Activated B cell treated with CpG ODN at 0.5 μM for 24 hours (primary cell): ENCODE measurements at regions not wholly inside any gene's neighbourhood (a gene's known extent, or its start where the extent isn't known, plus 50 kb on each side); places are given as distances from the start of the nearest gene placed in this dataset.
"Not testable (repeated sequence)": the region's sequence is repeated elsewhere in the genome, so short reads cannot be mapped to it uniquely, and the experiment has no call there.

ENCODE experiments used
- ATAC-seq: fragments of 200-7000 bp; cut with Tn5 transposase; one replicate; pipeline ENCODE4 v1.10.0; 2021; ENCODE audit warnings: low read depth, mild to moderate bottlenecking, moderate library complexity
- CTCF ChIA-PET: fragments of 350-600 bp; sonication (Branson Sonifier 250); formaldehyde crosslinking; loops from one replicate; lab custom pipeline; 2021; ENCODE audit warnings: antibody characterized with exemption; lab: Charles Lee
- POLR2A ChIA-PET: fragments of 350-600 bp; sonication (Branson Sonifier 250); formaldehyde crosslinking; loops from one replicate; lab custom pipeline; 2021; ENCODE audit warnings: antibody characterized with exemption; lab: Charles Lee
- DNase-seq: peaks from one replicate; pipeline ENCODE4 v3.0.0; 2022
- H3K27ac Mint-ChIP-seq: one replicate; pipeline ENCODE4 v1.8.0; 2020; ENCODE audit warnings: mixed read lengths
- H3K27me3 Mint-ChIP-seq: one replicate; pipeline ENCODE4 v1.8.0; 2021; ENCODE audit warnings: mixed read lengths
- H3K36me3 Mint-ChIP-seq: one replicate; pipeline ENCODE4 v1.8.0; 2021; ENCODE audit warnings: low read depth, mixed read lengths
- H3K4me1 Mint-ChIP-seq: one replicate; pipeline ENCODE4 v1.8.0; 2021; ENCODE audit warnings: mixed read lengths
- H3K4me3 Mint-ChIP-seq: one replicate; pipeline ENCODE4 v1.8.0; 2020; ENCODE audit warnings: mild to moderate bottlenecking, mixed read lengths
- H3K9me3 Mint-ChIP-seq: one replicate; pipeline ENCODE4 v1.8.0; 2020; ENCODE audit warnings: mixed read lengths
- intact Hi-C: fragments of 100-400 bp; cut with micrococcal nuclease; formaldehyde crosslinking; loops from one replicate; pipeline ENCODE4 v1.15.1; 2024
- TF ChIP-seq, protein P1 (sequence below): fragments of 200-600 bp; IDR thresholded peaks from one replicate; pipeline ENCODE4 v1.8.0; 2022; ENCODE audit warnings: antibody characterized with exemption, mild to moderate bottlenecking

DNA sequence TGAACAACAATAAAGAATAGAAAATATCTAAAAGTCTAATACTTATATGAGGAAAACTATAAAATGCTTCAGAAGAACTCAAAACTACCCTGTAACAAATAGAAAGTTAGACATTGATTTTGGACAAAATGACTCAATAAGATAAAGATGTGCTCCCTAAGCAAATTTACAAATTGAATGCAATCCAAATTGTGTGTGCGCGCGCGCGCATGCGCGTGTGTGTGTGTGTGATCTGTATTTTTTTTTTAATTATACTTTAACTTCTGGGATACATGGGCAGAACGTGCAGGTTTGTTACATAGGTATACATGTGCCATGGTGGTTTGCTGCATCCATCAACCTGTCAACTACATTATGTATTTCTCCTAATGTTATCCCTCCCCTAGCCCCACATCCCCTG lies 320.8 kb upstream of the INTU start:
- no peak for DNase-seq
- ATAC-seq = no peak
- Mint-ChIP-seq H3K4me3 (no peak overlapping the region), H3K4me1 (no peaks in the 10 kb centered on the region), H3K36me3 (no peaks in the 10 kb centered on the region), H3K27me3 (no peaks in the 10 kb centered on the region), H3K27ac (no peak overlapping the region), H3K9me3 (peaks cover 27% of the 10 kb centered on the region)
- TF ChIP-seq, protein P1, sequence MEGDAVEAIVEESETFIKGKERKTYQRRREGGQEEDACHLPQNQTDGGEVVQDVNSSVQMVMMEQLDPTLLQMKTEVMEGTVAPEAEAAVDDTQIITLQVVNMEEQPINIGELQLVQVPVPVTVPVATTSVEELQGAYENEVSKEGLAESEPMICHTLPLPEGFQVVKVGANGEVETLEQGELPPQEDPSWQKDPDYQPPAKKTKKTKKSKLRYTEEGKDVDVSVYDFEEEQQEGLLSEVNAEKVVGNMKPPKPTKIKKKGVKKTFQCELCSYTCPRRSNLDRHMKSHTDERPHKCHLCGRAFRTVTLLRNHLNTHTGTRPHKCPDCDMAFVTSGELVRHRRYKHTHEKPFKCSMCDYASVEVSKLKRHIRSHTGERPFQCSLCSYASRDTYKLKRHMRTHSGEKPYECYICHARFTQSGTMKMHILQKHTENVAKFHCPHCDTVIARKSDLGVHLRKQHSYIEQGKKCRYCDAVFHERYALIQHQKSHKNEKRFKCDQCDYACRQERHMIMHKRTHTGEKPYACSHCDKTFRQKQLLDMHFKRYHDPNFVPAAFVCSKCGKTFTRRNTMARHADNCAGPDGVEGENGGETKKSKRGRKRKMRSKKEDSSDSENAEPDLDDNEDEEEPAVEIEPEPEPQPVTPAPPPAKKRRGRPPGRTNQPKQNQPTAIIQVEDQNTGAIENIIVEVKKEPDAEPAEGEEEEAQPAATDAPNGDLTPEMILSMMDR = no peak
- intact Hi-C loops = no loop called here
- ChIA-PET POLR2A (no interaction called here), CTCF (no interaction called here)

DNA sequence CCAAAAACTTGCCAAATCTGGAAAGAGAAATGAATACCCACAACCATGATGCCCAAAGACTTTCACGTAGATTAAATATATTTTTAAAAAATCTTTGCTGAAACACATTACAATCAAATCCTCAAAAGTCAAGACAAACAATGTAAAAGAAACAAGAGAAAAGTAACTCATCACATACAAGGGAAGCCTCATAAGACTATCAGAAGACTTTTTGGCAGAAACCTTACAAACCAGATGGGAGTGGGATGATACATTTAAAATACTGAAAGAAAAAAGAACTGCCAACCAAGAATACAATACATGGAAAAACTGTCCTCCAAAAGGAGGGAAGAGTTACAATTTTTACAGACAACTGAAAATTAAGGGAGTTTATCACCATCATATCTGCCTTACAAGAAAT lies 319.0 kb upstream of the INTU start:
- H3K4me3 Mint-ChIP-seq = no peak overlapping the region
- intact Hi-C loops = no loop called here
- H3K9me3 Mint-ChIP-seq = peaks cover 29% of the 10 kb centered on the region
- ChIA-PET CTCF (no interaction called here), POLR2A (no interaction called here)
- no peak overlapping the region for H3K27ac Mint-ChIP-seq
- TF ChIP-seq, protein P1 = no peak
- H3K4me1 Mint-ChIP-seq = no peaks in the 10 kb centered on the region
- no peaks in the 10 kb centered on the region for H3K36me3 Mint-ChIP-seq
- DNase-seq = no peak
- H3K27me3 Mint-ChIP-seq = no peaks in the 10 kb centered on the region
- ATAC-seq = no peak

DNA sequence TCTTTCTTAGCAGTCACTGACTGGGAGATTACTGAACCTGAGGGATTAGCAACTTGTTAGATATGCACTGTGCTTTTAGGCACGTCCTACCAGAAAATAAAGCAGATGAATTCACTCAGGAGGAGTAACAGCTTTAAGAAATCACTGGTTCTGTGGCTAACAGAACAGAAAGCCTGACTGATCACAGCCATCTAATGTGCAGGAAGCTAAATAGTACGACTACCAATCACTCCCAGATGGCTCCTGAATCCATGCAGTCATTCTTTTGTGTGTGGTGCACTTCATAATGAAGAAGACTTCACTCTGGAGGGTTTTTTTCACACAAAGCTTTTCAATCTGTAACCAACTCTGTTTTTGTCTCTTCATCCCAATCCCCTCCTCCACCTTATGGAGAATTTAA lies 305.3 kb upstream of the INTU start:
- H3K4me3 Mint-ChIP-seq = no peak overlapping the region
- ATAC-seq = no peak
- intact Hi-C loops = no loop called here
- no peaks in the 10 kb centered on the region for H3K27me3 Mint-ChIP-seq
- TF ChIP-seq, protein P1 = no peak
- no peaks in the 10 kb centered on the region for H3K36me3 Mint-ChIP-seq
- H3K27ac Mint-ChIP-seq = no peak overlapping the region
- CTCF ChIA-PET = no interaction called here
- POLR2A ChIA-PET = no interaction called here
- peaks cover 7% of the 10 kb centered on the region for H3K9me3 Mint-ChIP-seq
- H3K4me1 Mint-ChIP-seq = no peaks in the 10 kb centered on the region
- DNase-seq = no peak

DNA sequence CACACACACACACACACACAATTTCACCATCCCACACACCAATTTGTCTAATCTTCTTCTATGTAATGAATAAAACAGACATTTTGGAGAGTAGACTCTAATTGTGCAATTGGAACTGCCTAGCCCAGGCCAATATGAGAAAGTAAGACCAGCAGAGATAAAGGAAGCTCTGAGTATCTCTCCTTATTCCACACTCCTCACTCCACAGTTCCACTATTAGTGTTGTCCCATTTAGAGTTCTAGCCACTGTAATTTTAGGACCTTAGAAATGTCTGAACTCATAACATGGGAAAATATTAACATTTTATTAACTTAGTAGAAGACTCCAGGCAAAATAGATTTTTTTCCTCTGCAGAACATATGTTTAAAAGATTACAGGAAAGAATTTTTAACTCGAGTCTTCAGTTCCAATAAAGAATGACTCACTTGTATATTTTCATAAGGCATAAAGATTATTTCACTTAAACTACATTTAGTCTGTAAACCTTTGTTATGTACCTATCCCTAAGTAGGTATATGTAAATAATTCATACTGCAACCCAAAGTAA lies 297.6 kb upstream of the INTU start:
- DNase-seq = no peak
- no peak for ATAC-seq
- TF ChIP-seq, protein P1 = no peak
- H3K4me1 Mint-ChIP-seq = no peaks in the 10 kb centered on the region
- no peaks in the 10 kb centered on the region for H3K36me3 Mint-ChIP-seq
- no peak overlapping the region for H3K4me3 Mint-ChIP-seq
- H3K27ac Mint-ChIP-seq = no peak overlapping the region
- POLR2A ChIA-PET = no interaction called here
- no peaks in the 10 kb centered on the region for H3K27me3 Mint-ChIP-seq
- intact Hi-C loops = no loop called here
- H3K9me3 Mint-ChIP-seq = no peaks in the 10 kb centered on the region
- CTCF ChIA-PET = no interaction called here

DNA sequence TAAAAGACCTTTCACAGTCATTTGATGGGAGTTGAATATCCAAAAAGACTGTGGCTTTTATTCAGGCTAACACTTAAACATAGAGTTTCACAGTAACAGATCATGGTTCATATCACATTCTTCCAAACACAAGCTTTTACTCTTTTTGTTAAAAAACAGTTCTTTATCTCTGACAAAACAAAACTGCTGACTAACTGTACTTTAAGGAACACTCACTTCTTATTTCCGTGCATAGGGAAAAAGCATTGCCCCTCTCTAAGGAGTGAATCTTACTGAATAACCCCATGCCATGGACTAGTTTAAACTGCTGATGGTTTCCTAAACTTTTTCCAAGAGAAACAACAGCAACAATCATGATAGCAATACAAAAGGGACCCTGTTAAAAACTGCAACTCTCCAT lies 297.0 kb upstream of the INTU start:
- Mint-ChIP-seq H3K27me3 (no peaks in the 10 kb centered on the region), H3K27ac (no peak overlapping the region), H3K4me1 (no peaks in the 10 kb centered on the region), H3K9me3 (no peaks in the 10 kb centered on the region), H3K4me3 (no peak overlapping the region), H3K36me3 (no peaks in the 10 kb centered on the region)
- TF ChIP-seq, protein P1 = no peak
- intact Hi-C loops = no loop called here
- ChIA-PET CTCF (no interaction called here), POLR2A (no interaction called here)
- DNase-seq (no peak), ATAC-seq (no peak)

DNA sequence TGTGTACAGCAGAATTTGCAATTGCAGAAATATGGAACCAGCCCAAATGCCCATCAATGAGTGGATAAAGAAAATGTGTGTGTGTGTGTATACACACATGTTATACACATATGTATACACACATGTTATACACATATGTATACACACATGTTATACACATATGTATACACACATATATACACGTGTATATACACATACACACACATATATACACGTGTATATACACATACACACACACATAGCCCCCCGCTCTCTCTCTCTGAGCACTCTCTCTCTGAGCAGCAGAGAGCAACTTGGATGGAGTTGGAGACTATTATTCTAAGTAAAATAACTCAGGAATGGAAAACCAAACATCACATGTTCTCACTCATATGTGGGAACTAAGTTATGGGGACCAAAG lies 289.6 kb upstream of the INTU start:
- POLR2A ChIA-PET, H3K4me3 Mint-ChIP-seq, H3K27me3 Mint-ChIP-seq, H3K9me3 Mint-ChIP-seq, CTCF ChIA-PET, H3K4me1 Mint-ChIP-seq, H3K27ac Mint-ChIP-seq, ATAC-seq, intact Hi-C loops, H3K36me3 Mint-ChIP-seq, DNase-seq: not testable (repeated sequence)
